CD4-positive, alpha-beta T cell (primary cell): ENCODE measurements at regions not wholly inside any gene's neighbourhood (a gene's known extent, or its start where the extent isn't known, plus 50 kb on each side); places are given as distances from the start of the nearest gene placed in this dataset.
"Not testable (repeated sequence)": the region's sequence is repeated elsewhere in the genome, so short reads cannot be mapped to it uniquely, and the experiment has no call there.

Experiments used
- ATAC-seq: fragments of 200-7000 bp; cut with Tn5 transposase; one replicate; pipeline ENCODE4 v1.10.0; 2022; ENCODE audit warnings: mild to moderate bottlenecking; ENCODE audit not compliant: poor library complexity
- CTCF ChIA-PET: fragments of 350-600 bp; sonication (Branson Sonifier 250); formaldehyde crosslinking; loops from one replicate; lab custom pipeline; 2021; ENCODE audit warnings: antibody characterized with exemption, inconsistent platforms; lab: Charles Lee
- POLR2A ChIA-PET: fragments of 350-600 bp; sonication (Branson Sonifier 250); formaldehyde crosslinking; loops from one replicate; lab custom pipeline; 2021; ENCODE audit warnings: antibody characterized with exemption, inconsistent platforms; lab: Charles Lee
- DNase-seq, 14 experiments: peaks; one replicate each; pipeline ENCODE4 v3.0.0-alpha.2; 2013 to 2020; ENCODE audit warnings: mixed read lengths in 2 of 14
- H3K27ac ChIP-seq, 2 donors: one replicate each; pipeline versions ENCODE4 v1.5.1 to v1.7.0; 2013; ENCODE audit warnings: low read length in 2 of 2, low read depth in 1 of 2, mild to moderate bottlenecking in 1 of 2
- H3K27me3 ChIP-seq, 2 experiments: 1 replicate in 1 of 2; 2 replicates in 1 of 2; pipeline versions ENCODE4 v1.6.1 to v1.7.0; 2013; ENCODE audit warnings: low read length in 2 of 2, control low read depth in 1 of 2, mild to moderate bottlenecking in 1 of 2, moderate library complexity in 1 of 2; ENCODE audit not compliant: insufficient read depth in 2 of 2, control insufficient read depth in 1 of 2
- H3K36me3 ChIP-seq: one replicate; pipeline ENCODE4 v1.6.1; 2013; ENCODE audit warnings: low read length, control low read depth; ENCODE audit not compliant: insufficient read depth
- H3K4me1 ChIP-seq: one replicate; pipeline ENCODE4 v1.6.1; 2013; ENCODE audit warnings: low read length, control low read depth; ENCODE audit not compliant: insufficient read depth
- H3K4me3 ChIP-seq: one replicate; pipeline ENCODE4 v1.5.1; 2013; ENCODE audit warnings: mild to moderate bottlenecking, low read length, moderate library complexity
- H3K9me3 ChIP-seq, 2 experiments: 1 replicate in 1 of 2; 2 replicates in 1 of 2; pipeline versions ENCODE4 v1.6.1 to v1.7.0; 2013; ENCODE audit warnings: low read length in 2 of 2, mild to moderate bottlenecking in 2 of 2, control low read depth in 1 of 2, moderate library complexity in 1 of 2; ENCODE audit not compliant: control insufficient read depth in 1 of 2, insufficient read depth in 1 of 2
- H3K27ac Mint-ChIP-seq: one replicate; pipeline ENCODE4 v1.8.0; 2020; ENCODE audit warnings: mixed read lengths
- H3K27me3 Mint-ChIP-seq: one replicate; pipeline ENCODE4 v1.8.0; 2021; ENCODE audit warnings: mixed read lengths
- H3K36me3 Mint-ChIP-seq: one replicate; pipeline ENCODE4 v1.8.0; 2021; ENCODE audit warnings: low read depth, mixed read lengths
- H3K4me1 Mint-ChIP-seq: one replicate; pipeline ENCODE4 v1.8.0; 2021; ENCODE audit warnings: low read depth, mixed read lengths
- H3K4me3 Mint-ChIP-seq: one replicate; pipeline ENCODE4 v1.8.0; 2020; ENCODE audit warnings: mild to moderate bottlenecking, mixed read lengths
- H3K9me3 Mint-ChIP-seq: one replicate; pipeline ENCODE4 v1.8.0; 2020; ENCODE audit warnings: mixed read lengths
- CTCF ChIP-seq: fragments of 200-600 bp; IDR thresholded peaks from one replicate; pipeline ENCODE4 v1.8.0; 2022; ENCODE audit warnings: antibody characterized with exemption, mild to moderate bottlenecking
- intact Hi-C, 2 experiments: fragments of 100-400 bp; cut with DNase I in 1 of 2; cut with micrococcal nuclease in 1 of 2; formaldehyde crosslinking; loops; one replicate each; pipeline versions ENCODE4 v1.15.1 to v1.9.0; 2023 to 2025; cut with DNase I, micrococcal nuclease

DNA sequence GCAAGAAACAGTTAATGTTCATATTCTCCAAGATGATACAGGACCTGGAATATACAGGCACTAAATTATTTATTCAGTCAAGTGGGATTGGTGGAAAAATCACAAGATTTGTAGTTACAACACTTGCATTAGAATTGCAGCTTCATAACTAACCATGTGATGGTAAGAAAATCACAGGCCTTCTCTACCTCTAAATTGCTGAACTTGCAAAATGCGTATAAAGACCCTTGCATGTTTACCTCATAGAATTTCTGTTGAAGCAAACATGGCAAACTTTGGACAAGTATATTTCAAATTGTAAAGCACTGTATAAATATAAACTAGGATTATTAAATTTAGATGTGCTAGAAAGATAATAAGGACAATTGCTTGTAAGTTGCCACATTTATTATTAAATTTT, 215.1 kb downstream of the TMA16 start:
- ChIA-PET CTCF (no interaction called here), POLR2A (no interaction called here)
- no peaks in the 10 kb centered on the region for H3K9me3 ChIP-seq
- H3K27ac ChIP-seq: no peak overlapping the region
- Mint-ChIP-seq H3K4me3 (no peak overlapping the region), H3K9me3 (no peaks in the 10 kb centered on the region), H3K27ac (no peak overlapping the region), H3K36me3 (no peaks in the 10 kb centered on the region), H3K27me3 (no peaks in the 10 kb centered on the region), H3K4me1 (no peaks in the 10 kb centered on the region)
- H3K36me3 ChIP-seq: no peaks in the 10 kb centered on the region
- H3K4me1 ChIP-seq: no peaks in the 10 kb centered on the region
- ATAC-seq (no peak), DNase-seq (no peak)
- intact Hi-C loops: no loop called here
- no peaks in the 10 kb centered on the region for H3K27me3 ChIP-seq
- no peak overlapping the region for H3K4me3 ChIP-seq
- TF ChIP-seq CTCF: no peak

DNA sequence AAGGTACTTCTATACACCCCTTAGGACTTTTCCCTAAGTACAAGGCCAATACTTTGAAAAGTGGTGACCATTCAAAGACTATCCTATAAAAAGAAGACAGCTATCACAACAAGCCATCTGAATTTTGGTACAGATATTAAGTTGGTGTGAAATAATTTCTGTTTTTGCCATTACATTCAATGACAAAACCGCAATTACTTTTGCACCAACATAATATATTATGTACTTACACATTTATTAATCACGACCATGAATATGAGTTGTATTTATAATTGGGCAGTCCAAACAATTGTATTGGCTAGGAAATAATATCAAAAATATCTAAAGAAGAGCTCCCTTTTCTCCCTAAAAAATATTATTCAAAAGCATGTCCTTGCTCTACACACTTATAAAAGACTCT, 215.7 kb downstream of the TMA16 start:
- DNase-seq (no peak), ATAC-seq (no peak)
- Mint-ChIP-seq H3K4me3 (no peak overlapping the region), H3K27ac (no peak overlapping the region), H3K27me3 (no peaks in the 10 kb centered on the region), H3K4me1 (no peaks in the 10 kb centered on the region), H3K9me3 (no peaks in the 10 kb centered on the region), H3K36me3 (no peaks in the 10 kb centered on the region)
- Histone ChIP-seq H3K27ac (no peak overlapping the region), H3K27me3 (no peaks in the 10 kb centered on the region), H3K4me3 (no peak overlapping the region), H3K9me3 (no peaks in the 10 kb centered on the region), H3K36me3 (no peaks in the 10 kb centered on the region), H3K4me1 (no peaks in the 10 kb centered on the region)
- no peak for TF ChIP-seq CTCF
- intact Hi-C loops: no loop called here
- ChIA-PET POLR2A (interaction anchor here (0.7 kb wide), 1 partner anchor 229 kb away, joined by 3 read pairs; no protein-coding TSS in a partner anchor), CTCF (no interaction called here)

- ATAC-seq, H3K27me3 Mint-ChIP-seq, H3K9me3 Mint-ChIP-seq, intact Hi-C loops, H3K27ac Mint-ChIP-seq, CTCF ChIA-PET, H3K4me3 ChIP-seq, POLR2A ChIA-PET, H3K4me1 ChIP-seq, H3K4me3 Mint-ChIP-seq, H3K27ac ChIP-seq, H3K36me3 ChIP-seq, H3K27me3 ChIP-seq, DNase-seq, H3K36me3 Mint-ChIP-seq, H3K4me1 Mint-ChIP-seq: not testable (repeated sequence)
- H3K9me3 ChIP-seq: peaks cover 4 to 14% of the 10 kb centered on the region in 2 experiments
These were observed 230.0 kb downstream of the TMA16 start for GRCh38 chr4:163724495-163724894.

DNA sequence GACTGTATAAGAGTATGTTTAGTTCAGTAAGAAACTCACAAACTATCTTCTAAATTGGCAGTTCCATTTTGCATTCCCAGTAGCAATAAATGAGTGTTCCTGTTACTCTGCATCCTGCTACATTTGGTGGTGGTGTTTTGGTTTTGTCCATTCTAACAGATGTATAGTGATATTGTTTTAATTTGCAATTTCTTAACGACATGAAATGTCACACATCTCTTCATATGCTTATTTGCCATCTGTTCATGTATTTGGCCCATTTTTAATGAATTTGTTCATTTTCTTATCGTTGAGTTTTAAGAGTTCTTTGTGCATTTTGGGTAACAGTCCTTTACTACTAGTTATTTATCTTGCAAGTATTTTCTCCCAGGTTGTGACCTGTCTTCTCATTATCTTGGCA, 232.2 kb downstream of the TMA16 start:
- peaks cover 4 to 14% of the 10 kb centered on the region in 2 experiments for H3K9me3 ChIP-seq
- Mint-ChIP-seq H3K27ac (no peak overlapping the region), H3K36me3 (no peaks in the 10 kb centered on the region), H3K9me3 (no peaks in the 10 kb centered on the region), H3K27me3 (peaks cover 20% of the 10 kb centered on the region), H3K4me3 (no peak overlapping the region), H3K4me1 (no peaks in the 10 kb centered on the region)
- DNase-seq (no peak), ATAC-seq (no peak)
- ChIA-PET POLR2A (no interaction called here), CTCF (no interaction called here)
- no peaks in the 10 kb centered on the region for H3K27me3 ChIP-seq
- no peak overlapping the region for H3K27ac ChIP-seq
- no peak for TF ChIP-seq CTCF
- H3K4me1 ChIP-seq: no peaks in the 10 kb centered on the region
- intact Hi-C loops: no loop called here
- no peak overlapping the region for H3K4me3 ChIP-seq
- no peaks in the 10 kb centered on the region for H3K36me3 ChIP-seq
